AG20443 (cell line): ENCODE measurements at regions not wholly inside any gene's neighbourhood (a gene's known extent, or its start where the extent isn't known, plus 50 kb on each side); places are given as distances from the start of the nearest gene placed in this dataset.
"Not testable (repeated sequence)": the region's sequence is repeated elsewhere in the genome, so short reads cannot be mapped to it uniquely, and the experiment has no call there.

Source experiments
- DNase-seq: peaks from one replicate; pipeline ENCODE4 v3.0.0; 2012; ENCODE audit warnings: low spot score, mixed read lengths

- no peak for DNase-seq
Measured at GRCh38 chr4:38519666-38520065, 144.3 kb upstream of the KLF3 start.

GRCh38 chr4:38523054-38523453 lies 140.9 kb upstream of the KLF3 start:
- DNase-seq = no peak

GRCh38 chr4:38523524-38524448 lies 140.2 kb upstream of the KLF3 start:
- no peak for DNase-seq

- no peak for DNase-seq
Measured at GRCh38 chr4:38526412-38526811, 137.6 kb upstream of the KLF3 start.

GRCh38 chr4:38529189-38530115 lies 134.5 kb upstream of the KLF3 start:
- no peak for DNase-seq

- no peak for DNase-seq
Measured at GRCh38 chr4:38530486-38530885, 133.5 kb upstream of the KLF3 start.

- DNase-seq = peak; percentile 28
Measured at GRCh38 chr4:38531141-38531727, 132.8 kb upstream of the KLF3 start.

GRCh38 chr4:38532908-38533499 lies 131.0 kb upstream of the KLF3 start:
- DNase-seq = no peak

GRCh38 chr4:38534344-38535045 lies 129.5 kb upstream of the KLF3 start:
- no peak for DNase-seq

- DNase-seq = not testable (repeated sequence)
Measured at GRCh38 chr4:38535071-38535470, 128.9 kb upstream of the KLF3 start.

GRCh38 chr4:38535717-38536116 lies 128.3 kb upstream of the KLF3 start:
- no peak for DNase-seq

GRCh38 chr4:38536716-38537115 lies 127.3 kb upstream of the KLF3 start:
- no peak for DNase-seq

GRCh38 chr4:38537666-38538065 lies 126.3 kb upstream of the KLF3 start:
- no peak for DNase-seq

- DNase-seq = no peak
Measured at GRCh38 chr4:38538517-38538916, 125.5 kb upstream of the KLF3 start.

GRCh38 chr4:38539501-38539900 lies 124.5 kb upstream of the KLF3 start:
- no peak for DNase-seq

- no peak for DNase-seq
Measured at GRCh38 chr4:38547052-38547451, 116.9 kb upstream of the KLF3 start.

GRCh38 chr4:38548256-38548655 lies 115.7 kb upstream of the KLF3 start:
- no peak for DNase-seq

GRCh38 chr4:38559374-38559773 lies 104.6 kb upstream of the KLF3 start:
- DNase-seq = no peak

GRCh38 chr4:38560340-38560739 lies 103.7 kb upstream of the KLF3 start:
- no peak for DNase-seq

- no peak for DNase-seq
Measured at GRCh38 chr4:38560768-38561558, 103.0 kb upstream of the KLF3 start.
